Transverse colon (tissue), 4 donors: ENCODE measurements at regions not wholly inside any gene's neighbourhood (a gene's known extent, or its start where the extent isn't known, plus 50 kb on each side); places are given as distances from the start of the nearest gene placed in this dataset.

Source experiments
- POLR2A ChIP-seq: fragments of 450-650 bp; IDR thresholded peaks from one replicate; pipeline ENCODE4 v1.6.1; 2016; ENCODE audit warnings: antibody characterized with exemption, mild to moderate bottlenecking, moderate library complexity
- POLR2AphosphoS5 ChIP-seq, 3 donors: sonication (generic); formaldehyde crosslinking; IDR thresholded peaks; one replicate each; pipeline ENCODE4 v1.6.1; 2016; ENCODE audit warnings: antibody characterized with exemption in 3 of 3
- TF ChIP-seq, protein P1 (sequence below), 5 experiments: fragments of 200-600 bp in 3 of 5; fragments of 450-650 bp in 2 of 5; sonication (generic) in 3 of 5; IDR thresholded peaks; 1 replicate in 2 of 5; 2 replicates in 3 of 5; pipeline ENCODE4 v1.5.1; 2016 to 2017; ENCODE audit warnings: antibody characterized with exemption in 5 of 5, inconsistent platforms in 3 of 5, mild to moderate bottlenecking in 2 of 5, moderate library complexity in 1 of 5

DNA sequence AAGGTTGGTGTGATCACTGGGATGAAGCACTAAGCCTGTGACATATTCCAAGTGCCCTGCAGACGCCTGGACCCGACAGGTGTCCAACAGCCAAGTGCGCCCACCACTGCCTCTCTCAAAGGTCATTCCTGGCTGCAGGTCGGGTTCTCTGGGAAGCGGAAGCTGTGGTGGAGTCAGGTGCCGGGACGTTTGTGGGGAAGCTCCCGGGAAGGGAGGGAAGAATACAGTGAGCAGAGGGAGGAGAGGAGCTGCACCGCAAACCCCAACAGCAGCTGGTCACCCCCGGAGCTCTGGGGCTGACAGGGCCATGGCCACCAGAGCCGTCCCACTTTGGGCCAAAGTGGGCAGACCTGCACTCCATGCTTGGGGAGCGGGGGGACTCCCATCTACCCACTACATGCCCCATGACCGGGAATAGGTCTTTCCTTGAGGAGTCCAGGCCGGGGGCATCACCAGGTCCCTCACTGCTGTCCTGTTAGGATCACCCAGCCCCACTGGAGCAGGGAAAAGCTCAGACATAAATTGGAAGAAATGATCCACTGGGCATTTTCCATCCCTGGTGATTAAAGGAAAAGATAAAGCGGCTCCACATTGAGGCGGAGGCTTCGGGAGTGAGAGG, 84.5 kb upstream of the PPP2R2D start:
- no peak for TF ChIP-seq POLR2A
- TF ChIP-seq, protein P1, sequence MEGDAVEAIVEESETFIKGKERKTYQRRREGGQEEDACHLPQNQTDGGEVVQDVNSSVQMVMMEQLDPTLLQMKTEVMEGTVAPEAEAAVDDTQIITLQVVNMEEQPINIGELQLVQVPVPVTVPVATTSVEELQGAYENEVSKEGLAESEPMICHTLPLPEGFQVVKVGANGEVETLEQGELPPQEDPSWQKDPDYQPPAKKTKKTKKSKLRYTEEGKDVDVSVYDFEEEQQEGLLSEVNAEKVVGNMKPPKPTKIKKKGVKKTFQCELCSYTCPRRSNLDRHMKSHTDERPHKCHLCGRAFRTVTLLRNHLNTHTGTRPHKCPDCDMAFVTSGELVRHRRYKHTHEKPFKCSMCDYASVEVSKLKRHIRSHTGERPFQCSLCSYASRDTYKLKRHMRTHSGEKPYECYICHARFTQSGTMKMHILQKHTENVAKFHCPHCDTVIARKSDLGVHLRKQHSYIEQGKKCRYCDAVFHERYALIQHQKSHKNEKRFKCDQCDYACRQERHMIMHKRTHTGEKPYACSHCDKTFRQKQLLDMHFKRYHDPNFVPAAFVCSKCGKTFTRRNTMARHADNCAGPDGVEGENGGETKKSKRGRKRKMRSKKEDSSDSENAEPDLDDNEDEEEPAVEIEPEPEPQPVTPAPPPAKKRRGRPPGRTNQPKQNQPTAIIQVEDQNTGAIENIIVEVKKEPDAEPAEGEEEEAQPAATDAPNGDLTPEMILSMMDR (IDR thresholded peaks at IDR 0.05): no peak
- no peak for TF ChIP-seq POLR2AphosphoS5 (IDR thresholded peaks at IDR 0.05)
